ENCODE measurements at regions not wholly inside any gene's neighbourhood (a gene's known extent, or its start where the extent isn't known, plus 50 kb on each side); places are given as distances from the start of the nearest gene placed in this dataset.

- TF ChIP-seq SIN3A (IDR thresholded peaks at IDR 0.05; ENCODE audit: borderline replicate concordance, insufficient read depth, low read length) (no peak), POLR2AphosphoS5 (IDR thresholded peaks at IDR 0.05; ENCODE audit: low read depth, low read length) (no peak)
Measured at GRCh38 chr3:118554148-118554838, 480.4 kb downstream of the IGSF11 start.

DNA sequence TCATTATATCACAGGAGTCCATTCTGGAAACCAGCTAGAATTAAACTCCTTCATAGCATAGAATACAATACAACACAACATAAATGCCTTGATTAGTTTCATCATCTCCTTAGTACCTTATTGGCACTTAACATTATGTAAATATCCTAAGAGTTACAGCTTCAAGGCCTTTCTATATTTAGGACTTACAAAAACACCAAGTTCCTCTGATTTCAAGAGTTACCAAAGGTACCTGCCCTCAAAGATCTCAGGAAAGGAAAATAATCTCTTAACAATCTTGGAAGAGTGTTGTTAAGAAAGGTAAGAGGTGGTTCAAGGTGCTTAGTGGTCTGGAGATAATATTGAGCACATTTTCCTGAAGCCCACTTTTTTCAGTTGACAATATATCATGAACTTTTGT is 477.7 kb downstream of the IGSF11 start:
- TF ChIP-seq TAF1 (IDR thresholded peaks at IDR 0.05; ENCODE audit: borderline replicate concordance, insufficient read depth, low read length) (no peak), POLR2AphosphoS5 (IDR thresholded peaks at IDR 0.05; ENCODE audit: low read depth, low read length) (no peak), SIN3A (IDR thresholded peaks at IDR 0.05; ENCODE audit: borderline replicate concordance, insufficient read depth, low read length) (no peak), FOXP2 (optimal IDR thresholded peaks at IDR 0.05; ENCODE audit: borderline replicate concordance, extremely low read depth, extremely low read length, insufficient read depth) (no peak)
- TF ChIP-seq, protein P1, sequence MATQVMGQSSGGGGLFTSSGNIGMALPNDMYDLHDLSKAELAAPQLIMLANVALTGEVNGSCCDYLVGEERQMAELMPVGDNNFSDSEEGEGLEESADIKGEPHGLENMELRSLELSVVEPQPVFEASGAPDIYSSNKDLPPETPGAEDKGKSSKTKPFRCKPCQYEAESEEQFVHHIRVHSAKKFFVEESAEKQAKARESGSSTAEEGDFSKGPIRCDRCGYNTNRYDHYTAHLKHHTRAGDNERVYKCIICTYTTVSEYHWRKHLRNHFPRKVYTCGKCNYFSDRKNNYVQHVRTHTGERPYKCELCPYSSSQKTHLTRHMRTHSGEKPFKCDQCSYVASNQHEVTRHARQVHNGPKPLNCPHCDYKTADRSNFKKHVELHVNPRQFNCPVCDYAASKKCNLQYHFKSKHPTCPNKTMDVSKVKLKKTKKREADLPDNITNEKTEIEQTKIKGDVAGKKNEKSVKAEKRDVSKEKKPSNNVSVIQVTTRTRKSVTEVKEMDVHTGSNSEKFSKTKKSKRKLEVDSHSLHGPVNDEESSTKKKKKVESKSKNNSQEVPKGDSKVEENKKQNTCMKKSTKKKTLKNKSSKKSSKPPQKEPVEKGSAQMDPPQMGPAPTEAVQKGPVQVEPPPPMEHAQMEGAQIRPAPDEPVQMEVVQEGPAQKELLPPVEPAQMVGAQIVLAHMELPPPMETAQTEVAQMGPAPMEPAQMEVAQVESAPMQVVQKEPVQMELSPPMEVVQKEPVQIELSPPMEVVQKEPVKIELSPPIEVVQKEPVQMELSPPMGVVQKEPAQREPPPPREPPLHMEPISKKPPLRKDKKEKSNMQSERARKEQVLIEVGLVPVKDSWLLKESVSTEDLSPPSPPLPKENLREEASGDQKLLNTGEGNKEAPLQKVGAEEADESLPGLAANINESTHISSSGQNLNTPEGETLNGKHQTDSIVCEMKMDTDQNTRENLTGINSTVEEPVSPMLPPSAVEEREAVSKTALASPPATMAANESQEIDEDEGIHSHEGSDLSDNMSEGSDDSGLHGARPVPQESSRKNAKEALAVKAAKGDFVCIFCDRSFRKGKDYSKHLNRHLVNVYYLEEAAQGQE (IDR thresholded peaks at IDR 0.05; ENCODE audit: insufficient read depth in 1 of 2, low read depth in 2 of 2, low read length in 2 of 2): no peak

DNA sequence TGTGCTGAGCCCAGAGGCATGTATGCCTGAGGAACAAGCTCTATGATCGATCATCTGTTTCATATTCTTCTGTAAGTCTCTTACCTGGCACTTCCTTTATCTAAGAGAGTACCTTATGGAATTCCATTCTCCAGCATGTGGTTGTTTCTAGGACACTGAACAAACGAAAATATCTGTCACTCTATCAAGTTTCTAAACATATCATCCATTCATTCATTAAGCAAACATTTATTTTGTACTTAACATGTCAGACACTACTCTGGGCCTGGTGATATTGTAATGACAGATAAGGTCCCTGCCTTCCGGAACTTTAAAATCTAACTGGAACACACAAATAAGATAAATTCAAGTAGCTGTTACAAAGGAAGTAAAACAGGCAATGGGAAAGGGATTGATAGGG is 477.1 kb downstream of the IGSF11 start:
- TF ChIP-seq, protein P1 (IDR thresholded peaks at IDR 0.05; ENCODE audit: insufficient read depth in 1 of 2, low read depth in 2 of 2, low read length in 2 of 2): no peak
- TF ChIP-seq FOXP2 (optimal IDR thresholded peaks at IDR 0.05; ENCODE audit: borderline replicate concordance, extremely low read depth, extremely low read length, insufficient read depth): no peak

DNA sequence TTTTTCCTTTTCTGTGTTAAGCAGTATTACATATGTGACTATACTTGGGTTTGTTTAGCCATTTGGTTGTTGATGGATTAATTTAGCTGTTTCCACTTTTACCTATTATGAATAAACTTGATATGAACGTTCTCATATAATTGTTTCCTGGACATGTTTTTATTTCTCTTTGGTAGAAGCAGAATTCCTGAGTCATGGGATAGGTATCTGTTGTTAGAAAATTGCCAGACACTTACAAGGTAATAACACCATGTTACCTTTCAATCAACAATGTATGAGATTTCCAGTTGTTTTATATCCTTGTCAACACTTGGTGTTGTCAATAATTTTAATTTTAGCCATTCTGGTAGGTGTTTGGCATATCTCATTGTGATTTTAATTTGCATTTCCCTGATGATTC is 475.4 kb downstream of the IGSF11 start:
- no peak for TF ChIP-seq TAF1 (IDR thresholded peaks at IDR 0.05; ENCODE audit: borderline replicate concordance, insufficient read depth, low read length)
- TF ChIP-seq SIN3A (IDR thresholded peaks at IDR 0.05; ENCODE audit: borderline replicate concordance, insufficient read depth, low read length): no peak
- no peak for TF ChIP-seq POLR2AphosphoS5 (IDR thresholded peaks at IDR 0.05; ENCODE audit: low read depth, low read length)
- TF ChIP-seq, protein P1 (IDR thresholded peaks at IDR 0.05; ENCODE audit: insufficient read depth in 1 of 2, low read depth in 2 of 2, low read length in 2 of 2): no peak
- no peak for TF ChIP-seq FOXP2 (optimal IDR thresholded peaks at IDR 0.05; ENCODE audit: borderline replicate concordance, extremely low read depth, extremely low read length, insufficient read depth)

DNA sequence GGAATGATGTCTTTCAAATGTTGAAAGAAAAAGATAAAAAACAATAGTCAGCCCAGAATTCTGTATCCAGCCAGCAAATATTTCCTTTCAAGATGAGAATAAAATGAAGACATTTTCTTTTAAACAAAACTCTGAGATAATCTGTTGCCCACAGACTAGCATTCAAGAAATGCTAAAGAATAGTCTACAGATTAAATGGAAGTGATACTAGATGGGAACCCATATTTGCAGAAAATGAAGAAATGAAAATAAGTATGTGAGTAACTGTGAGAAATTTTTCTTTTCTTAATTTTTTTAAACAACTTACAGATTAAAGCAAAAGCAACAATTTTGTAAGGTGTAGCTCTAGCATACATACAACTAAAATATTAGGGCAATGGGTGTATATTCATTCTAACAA is 469.8 kb downstream of the IGSF11 start:
- TF ChIP-seq, protein P1 (IDR thresholded peaks at IDR 0.05; ENCODE audit: insufficient read depth in 1 of 2, low read depth in 2 of 2, low read length in 2 of 2): no peak
- TF ChIP-seq FOXP2 (optimal IDR thresholded peaks at IDR 0.05; ENCODE audit: borderline replicate concordance, extremely low read depth, extremely low read length, insufficient read depth): no peak
- TF ChIP-seq SIN3A (IDR thresholded peaks at IDR 0.05; ENCODE audit: borderline replicate concordance, insufficient read depth, low read length): no peak
- no peak for TF ChIP-seq POLR2AphosphoS5 (IDR thresholded peaks at IDR 0.05; ENCODE audit: low read depth, low read length)
- TF ChIP-seq TAF1 (IDR thresholded peaks at IDR 0.05; ENCODE audit: borderline replicate concordance, insufficient read depth, low read length): no peak

Data from PFSK-1 (cell line).